ENCODE measurements at regions not wholly inside any gene's neighbourhood (a gene's known extent, or its start where the extent isn't known, plus 50 kb on each side); places are given as distances from the start of the nearest gene placed in this dataset.
A peak's percentile ranks its signal among the peaks of the same experiment; 100 is the strongest.

- no peaks in the 10 kb centered on the region for H3K27me3 ChIP-seq (ENCODE audit: insufficient read depth, low read length)
- TF ChIP-seq, protein P1, sequence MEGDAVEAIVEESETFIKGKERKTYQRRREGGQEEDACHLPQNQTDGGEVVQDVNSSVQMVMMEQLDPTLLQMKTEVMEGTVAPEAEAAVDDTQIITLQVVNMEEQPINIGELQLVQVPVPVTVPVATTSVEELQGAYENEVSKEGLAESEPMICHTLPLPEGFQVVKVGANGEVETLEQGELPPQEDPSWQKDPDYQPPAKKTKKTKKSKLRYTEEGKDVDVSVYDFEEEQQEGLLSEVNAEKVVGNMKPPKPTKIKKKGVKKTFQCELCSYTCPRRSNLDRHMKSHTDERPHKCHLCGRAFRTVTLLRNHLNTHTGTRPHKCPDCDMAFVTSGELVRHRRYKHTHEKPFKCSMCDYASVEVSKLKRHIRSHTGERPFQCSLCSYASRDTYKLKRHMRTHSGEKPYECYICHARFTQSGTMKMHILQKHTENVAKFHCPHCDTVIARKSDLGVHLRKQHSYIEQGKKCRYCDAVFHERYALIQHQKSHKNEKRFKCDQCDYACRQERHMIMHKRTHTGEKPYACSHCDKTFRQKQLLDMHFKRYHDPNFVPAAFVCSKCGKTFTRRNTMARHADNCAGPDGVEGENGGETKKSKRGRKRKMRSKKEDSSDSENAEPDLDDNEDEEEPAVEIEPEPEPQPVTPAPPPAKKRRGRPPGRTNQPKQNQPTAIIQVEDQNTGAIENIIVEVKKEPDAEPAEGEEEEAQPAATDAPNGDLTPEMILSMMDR (IDR thresholded peaks at IDR 0.05; ENCODE audit: extremely low read depth, low read depth, low read length) = no peak
- peaks cover 2% of the 10 kb centered on the region for H3K9me3 ChIP-seq (ENCODE audit: low read depth, low read length)
- no peak overlapping the region for H2AFZ ChIP-seq (ENCODE audit: low read length)
- H3K27ac ChIP-seq (ENCODE audit: low read depth, low read length) = no peak overlapping the region
- no peaks in the 10 kb centered on the region for H3K36me3 ChIP-seq (ENCODE audit: insufficient read depth, low read length)
- peak; percentile 66 for DNase-seq (ENCODE audit: insufficient read length, low spot score, missing footprints)
- no peaks in the 10 kb centered on the region for H4K20me1 ChIP-seq (ENCODE audit: insufficient read depth, low read length)
- H3K4me3 ChIP-seq (ENCODE audit: insufficient read depth, low read length) = no peak overlapping the region
- H3K4me2 ChIP-seq (ENCODE audit: insufficient read depth, low read length) = no peak overlapping the region
- H3K4me1 ChIP-seq (ENCODE audit: insufficient read depth, low read length) = no peaks in the 10 kb centered on the region
- no peaks in the 10 kb centered on the region for H3K79me2 ChIP-seq (ENCODE audit: insufficient read depth, low read length)
Observed at GRCh38 chr11:134488913-134489312, 76.9 kb upstream of the B3GAT1 start.

GRCh38 chr11:134488512-134488911 is 76.5 kb upstream of the B3GAT1 start:
- Histone ChIP-seq H3K4me1 (ENCODE audit: insufficient read depth, low read length) (no peaks in the 10 kb centered on the region), H3K4me3 (ENCODE audit: insufficient read depth, low read length) (no peak overlapping the region), H3K9me3 (ENCODE audit: low read depth, low read length) (peaks cover 2% of the 10 kb centered on the region), H3K27ac (ENCODE audit: low read depth, low read length) (no peak overlapping the region), H3K79me2 (ENCODE audit: insufficient read depth, low read length) (no peaks in the 10 kb centered on the region), H4K20me1 (ENCODE audit: insufficient read depth, low read length) (no peaks in the 10 kb centered on the region), H3K27me3 (ENCODE audit: insufficient read depth, low read length) (no peaks in the 10 kb centered on the region), H2AFZ (ENCODE audit: low read length) (no peak overlapping the region), H3K4me2 (ENCODE audit: insufficient read depth, low read length) (no peak overlapping the region), H3K36me3 (ENCODE audit: insufficient read depth, low read length) (no peaks in the 10 kb centered on the region)
- no peak for DNase-seq (ENCODE audit: insufficient read length, low spot score, missing footprints)
- TF ChIP-seq, protein P1 (IDR thresholded peaks at IDR 0.05; ENCODE audit: extremely low read depth, low read depth, low read length) = no peak

DNA sequence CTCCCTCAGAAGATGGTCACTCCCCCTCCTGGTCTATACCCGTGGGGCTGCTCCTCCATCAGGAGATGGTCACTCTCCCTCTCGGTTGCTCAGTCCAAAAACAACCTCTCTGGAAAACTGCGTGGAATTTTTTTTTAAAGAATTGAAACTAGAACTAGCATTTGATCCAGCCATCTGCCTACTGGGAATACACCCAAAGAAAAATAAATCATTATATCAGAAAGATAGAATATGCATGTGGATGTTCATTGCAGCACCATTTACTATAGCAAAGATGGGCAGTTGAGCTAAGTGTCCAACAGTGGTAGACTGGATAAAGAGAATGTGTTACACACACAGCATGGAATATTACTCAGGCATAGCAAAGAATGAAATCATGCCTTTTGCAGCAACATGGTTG is 75.7 kb upstream of the B3GAT1 start:
- H3K4me2 ChIP-seq (ENCODE audit: insufficient read depth, low read length) = no peak overlapping the region
- H3K4me3 ChIP-seq (ENCODE audit: insufficient read depth, low read length) = no peak overlapping the region
- H2AFZ ChIP-seq (ENCODE audit: low read length) = no peak overlapping the region
- H3K4me1 ChIP-seq (ENCODE audit: insufficient read depth, low read length) = no peaks in the 10 kb centered on the region
- TF ChIP-seq, protein P1 (IDR thresholded peaks at IDR 0.05; ENCODE audit: extremely low read depth, low read depth, low read length) = no peak
- no peaks in the 10 kb centered on the region for H4K20me1 ChIP-seq (ENCODE audit: insufficient read depth, low read length)
- no peaks in the 10 kb centered on the region for H3K79me2 ChIP-seq (ENCODE audit: insufficient read depth, low read length)
- no peaks in the 10 kb centered on the region for H3K36me3 ChIP-seq (ENCODE audit: insufficient read depth, low read length)
- H3K27ac ChIP-seq (ENCODE audit: low read depth, low read length) = no peak overlapping the region
- H3K27me3 ChIP-seq (ENCODE audit: insufficient read depth, low read length) = no peaks in the 10 kb centered on the region
- DNase-seq (ENCODE audit: insufficient read length, low spot score, missing footprints) = no peak
- H3K9me3 ChIP-seq (ENCODE audit: low read depth, low read length) = peaks cover 2% of the 10 kb centered on the region

DNA sequence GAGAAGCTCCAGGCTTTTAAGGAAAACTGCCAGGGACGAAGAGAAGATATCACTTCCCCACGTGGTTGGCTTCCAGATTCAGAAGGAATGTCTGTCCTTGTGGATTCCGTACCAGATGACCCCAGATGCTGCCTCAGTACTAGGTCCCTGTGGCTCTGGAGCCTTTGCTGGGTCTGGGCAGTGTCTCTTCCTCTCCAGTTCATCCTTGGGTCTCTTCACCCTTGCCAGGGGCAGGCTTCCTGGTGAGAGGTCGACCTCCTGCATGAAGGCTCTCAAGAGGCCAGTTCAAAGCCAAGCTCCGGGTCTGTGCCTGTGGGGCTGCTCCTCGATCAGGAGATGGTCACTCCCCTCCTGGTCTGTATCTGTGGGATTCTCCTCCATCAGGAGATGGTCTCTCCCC is 74.7 kb upstream of the B3GAT1 start:
- Histone ChIP-seq H3K9me3 (ENCODE audit: low read depth, low read length) (peaks cover 2% of the 10 kb centered on the region), H3K36me3 (ENCODE audit: insufficient read depth, low read length) (no peaks in the 10 kb centered on the region), H3K4me3 (ENCODE audit: insufficient read depth, low read length) (no peak overlapping the region), H3K27me3 (ENCODE audit: insufficient read depth, low read length) (no peaks in the 10 kb centered on the region), H3K4me1 (ENCODE audit: insufficient read depth, low read length) (no peaks in the 10 kb centered on the region), H4K20me1 (ENCODE audit: insufficient read depth, low read length) (no peaks in the 10 kb centered on the region), H3K79me2 (ENCODE audit: insufficient read depth, low read length) (no peaks in the 10 kb centered on the region), H2AFZ (ENCODE audit: low read length) (no peak overlapping the region), H3K27ac (ENCODE audit: low read depth, low read length) (no peak overlapping the region), H3K4me2 (ENCODE audit: insufficient read depth, low read length) (no peak overlapping the region)
- TF ChIP-seq, protein P1 (IDR thresholded peaks at IDR 0.05; ENCODE audit: extremely low read depth, low read depth, low read length) = no peak
- DNase-seq (ENCODE audit: insufficient read length, low spot score, missing footprints) = peak; percentile 66

Measured in osteoblast (primary cell).